GM12878 (cell line): ENCODE measurements at regions not wholly inside any gene's neighbourhood (a gene's known extent, or its start where the extent isn't known, plus 50 kb on each side); places are given as distances from the start of the nearest gene placed in this dataset.

Experiments used
- ATAC-seq: fragments of 200-7000 bp; cut with Tn5 transposase; 3 replicates; pipeline ENCODE4 v1.9.1; 2020; ENCODE audit warnings: mild to moderate bottlenecking, moderate library complexity
- BruUV-seq: library from RNA; stranded (reverse); fragments of 400-500 nt; replicated peaks from 2 replicates; lab custom pipeline; 2021; lab: Mats Ljungman, UMichigan
- CTCF ChIA-PET: fragments of 300-600 bp; sonication (Branson Sonifier 250); formaldehyde crosslinking; extraction: SDS; loops from one replicate; lab custom pipeline; 2021; ENCODE audit warnings: inconsistent platforms; lab: Yijun Ruan, JAX
- POLR2A ChIA-PET: fragments of 350-600 bp; formaldehyde crosslinking; extraction: SDS; loops from one replicate; lab custom pipeline; 2021; ENCODE audit warnings: inconsistent platforms; lab: Charles Lee
- RAD21 ChIA-PET: fragments of 300-600 bp; sonication (Branson Sonifier 250); formaldehyde crosslinking; loops from one replicate; lab custom pipeline; 2023; ENCODE audit warnings: antibody characterized with exemption; ENCODE audit not compliant: unreplicated experiment; lab: Charles Lee
- SMC1A ChIA-PET: fragments of 300-600 bp; sonication (Branson Sonifier 250); formaldehyde crosslinking; loops from one replicate; lab custom pipeline; 2023; ENCODE audit not compliant: unreplicated experiment, uncharacterized antibody; lab: Charles Lee
- DNase-seq: peaks from one replicate; pipeline ENCODE4 v3.0.0-alpha.2; 2011; ENCODE audit warnings: low read depth, low spot score
- FAIRE-seq: peaks from 3 replicates; lab custom pipeline; 2011; peaks lifted over from hg19 to GRCh38; lab: Jason Lieb, UNC
- H2AFZ ChIP-seq: 2 replicates; pipeline ENCODE4 v1.6.0; 2011; ENCODE audit warnings: low read depth, low read length, control low read depth; ENCODE audit not compliant: control insufficient read depth
- H3K27ac ChIP-seq: 2 replicates; pipeline ENCODE4 v1.5.1; 2011; ENCODE audit warnings: control low read depth; ENCODE audit not compliant: control insufficient read depth, insufficient read depth
- H3K27me3 ChIP-seq, 2 experiments: replicated peaks in 1 of 2; 2 replicates each; pipeline versions ENCODE4 v1.6.0 to v1.6.1; 2011; ENCODE audit warnings: low read length in 1 of 2; ENCODE audit not compliant: control insufficient read depth in 2 of 2, insufficient read depth in 2 of 2
- H3K36me3 ChIP-seq, 2 experiments: 2 replicates each; pipeline ENCODE4 v1.5.1; 2011; ENCODE audit warnings: low read length in 1 of 2; ENCODE audit not compliant: control insufficient read depth in 2 of 2, insufficient read depth in 2 of 2
- H3K4me1 ChIP-seq: 2 replicates; pipeline ENCODE4 v1.6.1; 2011; ENCODE audit warnings: mild to moderate bottlenecking, low read length, moderate library complexity, mixed read lengths; ENCODE audit not compliant: control insufficient read depth, insufficient read depth
- H3K4me2 ChIP-seq: 2 replicates; pipeline ENCODE4 v1.6.0; 2011; ENCODE audit warnings: control low read depth; ENCODE audit not compliant: control insufficient read depth, insufficient read depth
- H3K4me3 ChIP-seq: fragments of 200-600 bp; sonication (generic); 2 replicates; pipeline ENCODE4 v1.5.1; 2016
- H3K79me2 ChIP-seq: 2 replicates; pipeline ENCODE4 v1.6.0; 2011; ENCODE audit warnings: low read length; ENCODE audit not compliant: control insufficient read depth, insufficient read depth
- H3K9ac ChIP-seq: 2 replicates; pipeline ENCODE4 v1.8.0; 2011; ENCODE audit warnings: low read length, control low read depth, mixed read lengths; ENCODE audit not compliant: control insufficient read depth, insufficient read depth
- H3K9me3 ChIP-seq: replicated peaks from 3 replicates; pipeline ENCODE4 v1.5.1; 2011; ENCODE audit warnings: mild to moderate bottlenecking, low read length; ENCODE audit not compliant: control insufficient read depth, insufficient read depth
- H4K20me1 ChIP-seq: 2 replicates; pipeline ENCODE4 v1.6.0; 2011; ENCODE audit not compliant: control insufficient read depth, insufficient read depth
- BMI1 ChIP-seq: fragments of 450-650 bp; IDR thresholded peaks from 2 replicates; pipeline ENCODE4 v1.6.1; 2016; ENCODE audit warnings: mild to moderate bottlenecking, moderate library complexity, borderline replicate concordance
- CEBPZ ChIP-seq: fragments of 150-350 bp; IDR thresholded peaks from 2 replicates; pipeline ENCODE4 v1.6.1; 2016; ENCODE audit warnings: low read depth, low read length
- CREM ChIP-seq: IDR thresholded peaks from 2 replicates; pipeline ENCODE4 v1.6.1; 2014; ENCODE audit warnings: antibody characterized with exemption, low read depth
- E4F1 ChIP-seq: fragments of 450-650 bp; IDR thresholded peaks from 2 replicates; pipeline ENCODE4 v1.6.1; 2018; ENCODE audit warnings: borderline replicate concordance, mild to moderate bottlenecking; ENCODE audit not compliant: partially characterized antibody
- ESRRA ChIP-seq: IDR thresholded peaks from 2 replicates; pipeline ENCODE4 v1.6.1; 2012; ENCODE audit warnings: mild to moderate bottlenecking, low read length, improper control_type of control experiment
- FOXM1 ChIP-seq: IDR thresholded peaks from 2 replicates; pipeline ENCODE4 v1.6.1; 2012; ENCODE audit warnings: low read depth, mild to moderate bottlenecking, inconsistent platforms, low read length, moderate library complexity
- HDAC2 ChIP-seq: fragments of 200-600 bp; sonication (generic); IDR thresholded peaks from 2 replicates; pipeline ENCODE4 v1.6.1; 2017
- NFXL1 ChIP-seq: fragments of 450-650 bp; IDR thresholded peaks from 2 replicates; pipeline ENCODE4 v1.6.1; 2017; ENCODE audit warnings: antibody characterized with exemption, mild to moderate bottlenecking, borderline replicate concordance
- NR2F1 ChIP-seq: fragments of 450-650 bp; conservative IDR thresholded peaks from 2 replicates; pipeline ENCODE4 v1.6.1; 2017; ENCODE audit warnings: mild to moderate bottlenecking
- PAX5 ChIP-seq: IDR thresholded peaks from 2 replicates; pipeline ENCODE4 v1.6.1; 2011; ENCODE audit warnings: low read depth, low read length, borderline replicate concordance
- RELA ChIP-seq: fragments of 450-650 bp; IDR thresholded peaks from 2 replicates; pipeline ENCODE4 v1.8.0; 2014; ENCODE audit warnings: borderline replicate concordance; ENCODE audit not compliant: partially characterized antibody
- SIN3A ChIP-seq: IDR thresholded peaks from 2 replicates; pipeline ENCODE4 v1.6.1; 2012; ENCODE audit warnings: low read depth, low read length, improper control_type of control experiment
- SUPT20H ChIP-seq: IDR thresholded peaks from 2 replicates; pipeline ENCODE4 v1.6.1; 2011; ENCODE audit warnings: low read depth, mild to moderate bottlenecking, low read length, moderate library complexity, borderline replicate concordance; ENCODE audit not compliant: control insufficient read depth
- WRNIP1 ChIP-seq: IDR thresholded peaks from 2 replicates; pipeline ENCODE4 v1.6.1; 2011; ENCODE audit warnings: low read depth, low read length, improper control_type of control experiment, borderline replicate concordance
- WGBS: methylation state at CpG from one replicate; pipeline ENCODE4 v1.1.6; 2016; ENCODE audit warnings: low lambda C conversion rate; ENCODE audit not compliant: insufficient replicate concordance, insufficient coverage; ENCODE audit errors: missing lambda C conversion rate; 5-methylcytosine and 5-hydroxymethylcytosine counted together
- in situ Hi-C: fragments of 300-500 bp; cut with MboI; formaldehyde crosslinking; loops from 9 replicates; pipeline ENCODE4 v1.14.3; 2018; ENCODE audit warnings: mixed read lengths
- intact Hi-C: fragments of 100-400 bp; cut with micrococcal nuclease; formaldehyde crosslinking; loops from one replicate; pipeline ENCODE4 v1.14.2; 2022; ENCODE audit not compliant: unreplicated experiment

- H3K4me1 ChIP-seq = no peaks in the 10 kb centered on the region
- no peaks in the 10 kb centered on the region for H4K20me1 ChIP-seq
- no peak overlapping the region for H2AFZ ChIP-seq
- TF ChIP-seq NR2F1 (no peak), BMI1 (no peak), WRNIP1 (no peak), CREM (no peak), SIN3A (no peak)
- ChIA-PET CTCF (no interaction called here), RAD21 (no interaction called here), POLR2A (no interaction called here), SMC1A (no interaction called here)
- ATAC-seq (no peak), DNase-seq (no peak), FAIRE-seq (no peak)
- H3K9ac ChIP-seq = no peak overlapping the region
- in situ Hi-C loops = no loop called here
- no peak overlapping the region for H3K4me2 ChIP-seq
- intact Hi-C loops = no loop called here
- H3K4me3 ChIP-seq = no peak overlapping the region
- H3K27ac ChIP-seq = no peak overlapping the region
- H3K27me3 ChIP-seq = no peaks in the 10 kb centered on the region
- no TSS peak for BruUV-seq
- H3K36me3 ChIP-seq = no peaks in the 10 kb centered on the region
- WGBS = 24% methylated on average over 1 of the region's 1 CpG
- no peaks in the 10 kb centered on the region for H3K79me2 ChIP-seq
- no peaks in the 10 kb centered on the region for H3K9me3 ChIP-seq
These were observed 829.0 kb downstream of the DNAH5 start for GRCh38 chr5:13115476-13115875.

GRCh38 chr5:13108265-13108664 is 836.2 kb downstream of the DNAH5 start:
- Histone ChIP-seq H3K27me3 (no peaks in the 10 kb centered on the region), H3K36me3 (no peaks in the 10 kb centered on the region), H4K20me1 (no peaks in the 10 kb centered on the region), H2AFZ (no peak overlapping the region), H3K4me2 (no peak overlapping the region), H3K79me2 (no peaks in the 10 kb centered on the region), H3K9ac (no peak overlapping the region), H3K4me3 (no peak overlapping the region), H3K9me3 (no peaks in the 10 kb centered on the region), H3K27ac (no peak overlapping the region), H3K4me1 (no peaks in the 10 kb centered on the region)
- FAIRE-seq (no peak), ATAC-seq (no peak), DNase-seq (no peak)
- ChIA-PET POLR2A (no interaction called here), CTCF (no interaction called here), SMC1A (no interaction called here), RAD21 (no interaction called here)
- intact Hi-C loops = no loop called here
- WGBS = 1% methylated on average over 5 of the region's 5 CpGs
- BruUV-seq = no TSS peak
- in situ Hi-C loops = no loop called here
- TF ChIP-seq CEBPZ = no peak
- no peak for TF ChIP-seq RELA
- no peak for TF ChIP-seq HDAC2
- TF ChIP-seq BMI1 = no peak
- no peak for TF ChIP-seq FOXM1
- no peak for TF ChIP-seq ESRRA
- TF ChIP-seq SUPT20H = no peak
- TF ChIP-seq NFXL1 = no peak
- no peak for TF ChIP-seq PAX5
- TF ChIP-seq E4F1 = no peak
